IPS-18a (cell line): ENCODE measurements at regions not wholly inside any gene's neighbourhood (a gene's known extent, or its start where the extent isn't known, plus 50 kb on each side); places are given as distances from the start of the nearest gene placed in this dataset.

Experiments used
- H3K27ac ChIP-seq: one replicate; pipeline ENCODE4 v1.5.1; 2013; ENCODE audit warnings: low read length
- H3K27me3 ChIP-seq: one replicate; pipeline ENCODE4 v1.6.1; 2013; ENCODE audit warnings: mild to moderate bottlenecking, low read length; ENCODE audit not compliant: control insufficient read depth, insufficient read depth
- H3K36me3 ChIP-seq: one replicate; pipeline ENCODE4 v1.6.1; 2013; ENCODE audit warnings: low read depth, low read length; ENCODE audit not compliant: control insufficient read depth
- H3K4me1 ChIP-seq: one replicate; pipeline ENCODE4 v1.6.1; 2013; ENCODE audit warnings: low read depth, low read length; ENCODE audit not compliant: control insufficient read depth
- H3K4me3 ChIP-seq: one replicate; pipeline ENCODE4 v1.5.1; 2013; ENCODE audit warnings: low read length
- H3K9ac ChIP-seq: one replicate; pipeline ENCODE4 v1.6.1; 2013; ENCODE audit warnings: mild to moderate bottlenecking, low read length, moderate library complexity
- H3K9me3 ChIP-seq: one replicate; pipeline ENCODE4 v1.6.1; 2013; ENCODE audit warnings: low read depth, low read length; ENCODE audit not compliant: control insufficient read depth

DNA sequence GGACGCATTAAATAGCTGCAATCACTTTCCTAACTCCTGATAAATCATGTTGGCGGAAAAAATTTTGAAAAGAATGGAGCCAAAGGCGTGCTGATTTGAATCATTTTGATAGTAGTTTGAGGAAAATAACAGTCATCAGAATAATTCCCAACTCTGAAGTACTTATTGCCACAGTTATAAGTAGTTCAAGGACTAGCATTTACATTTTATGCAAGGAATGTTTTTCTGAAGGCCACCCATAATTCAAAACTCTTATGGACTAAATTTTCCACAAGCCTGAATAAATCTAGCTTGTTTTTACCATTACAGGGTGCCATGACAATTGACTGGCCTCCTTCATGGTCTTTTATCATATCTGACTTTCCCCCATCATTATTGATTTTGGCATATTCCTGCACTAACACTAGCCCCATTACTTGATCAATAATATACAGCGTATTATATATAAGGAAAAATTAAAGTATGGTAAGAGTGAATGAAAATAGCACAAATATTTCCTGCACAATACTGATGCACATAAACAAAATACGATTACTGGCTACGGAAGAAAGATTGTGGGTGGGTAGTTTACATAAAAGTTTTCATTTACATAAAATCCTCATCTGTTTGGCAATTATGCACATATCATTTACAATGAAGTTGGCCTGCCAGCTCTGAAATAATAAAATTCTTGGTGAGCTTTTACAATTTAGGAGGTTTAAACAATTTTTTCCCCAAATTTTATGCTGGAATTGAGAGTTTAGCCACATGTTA is 334.6 kb downstream of the ARL6IP6 start:
- no peaks in the 10 kb centered on the region for H3K27me3 ChIP-seq
- no peak overlapping the region for H3K27ac ChIP-seq
- H3K4me1 ChIP-seq, result no peaks in the 10 kb centered on the region
- H3K36me3 ChIP-seq, result no peaks in the 10 kb centered on the region
- no peaks in the 10 kb centered on the region for H3K9me3 ChIP-seq
- no peak overlapping the region for H3K9ac ChIP-seq
- no peak overlapping the region for H3K4me3 ChIP-seq

DNA sequence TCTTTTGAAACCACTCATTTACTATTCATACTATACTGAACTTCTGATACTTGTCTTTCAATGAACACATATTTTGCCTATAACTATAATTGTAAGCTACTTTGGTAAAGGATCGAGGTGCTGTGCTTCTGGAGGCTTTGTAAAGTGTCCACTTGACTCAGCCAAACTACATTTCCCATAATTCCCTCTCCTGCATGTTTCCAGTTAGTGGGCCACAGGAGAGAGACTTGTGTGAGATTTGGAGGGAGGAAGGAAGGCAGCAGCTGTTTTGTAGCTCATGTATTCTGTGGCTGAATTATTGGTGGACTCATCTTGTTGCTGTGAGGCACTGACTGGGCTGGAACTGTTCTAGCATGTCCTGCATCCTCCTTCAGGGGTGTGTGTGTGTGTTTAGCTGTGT is 328.8 kb downstream of the ARL6IP6 start:
- Histone ChIP-seq H3K36me3 (no peaks in the 10 kb centered on the region), H3K4me3 (no peak overlapping the region), H3K9ac (no peak overlapping the region), H3K4me1 (no peaks in the 10 kb centered on the region), H3K27ac (no peak overlapping the region), H3K27me3 (no peaks in the 10 kb centered on the region), H3K9me3 (no peaks in the 10 kb centered on the region)

DNA sequence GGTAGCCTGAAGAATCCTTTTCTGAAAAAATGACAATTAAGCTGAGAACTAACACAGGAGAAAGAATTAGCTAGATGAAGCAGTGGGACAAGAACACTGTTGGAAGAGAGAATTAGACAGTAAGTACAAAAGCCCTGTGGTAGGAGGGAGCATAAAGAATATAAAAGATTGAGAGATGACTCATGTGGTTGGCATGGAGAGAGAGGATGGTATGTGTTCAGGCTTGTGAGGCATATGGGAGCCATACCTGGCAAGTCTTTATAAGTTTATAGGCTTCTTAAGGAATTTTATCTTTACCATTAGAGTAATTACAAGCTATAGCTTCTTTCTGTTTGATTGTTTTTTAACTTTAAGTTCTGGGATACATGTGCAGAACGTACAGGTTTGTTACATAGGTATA is 325.0 kb downstream of the ARL6IP6 start:
- Histone ChIP-seq H3K9me3 (no peaks in the 10 kb centered on the region), H3K4me3 (no peak overlapping the region), H3K9ac (no peak overlapping the region), H3K36me3 (no peaks in the 10 kb centered on the region), H3K4me1 (no peaks in the 10 kb centered on the region), H3K27me3 (no peaks in the 10 kb centered on the region), H3K27ac (no peak overlapping the region)

DNA sequence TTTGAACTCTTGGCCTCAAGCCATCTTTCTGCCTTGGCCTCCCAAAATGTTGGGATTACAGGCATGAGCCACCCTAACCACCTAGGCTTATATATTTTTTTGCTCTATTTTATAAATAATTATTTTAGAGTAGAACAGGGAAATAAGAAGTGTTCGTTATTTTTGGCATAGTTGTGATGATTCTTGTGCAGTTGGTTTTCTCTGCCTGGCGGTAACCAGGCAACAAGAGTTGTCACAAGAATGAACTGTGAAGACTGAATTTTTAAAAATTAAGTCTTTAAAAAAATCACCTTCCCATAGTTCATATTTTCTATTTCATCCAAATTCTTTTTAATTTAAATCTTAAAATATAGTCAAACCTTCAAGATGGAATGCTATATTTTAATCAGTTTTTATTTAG is 310.2 kb downstream of the ARL6IP6 start:
- Histone ChIP-seq H3K36me3 (no peaks in the 10 kb centered on the region), H3K9me3 (no peaks in the 10 kb centered on the region), H3K27me3 (no peaks in the 10 kb centered on the region), H3K9ac (no peak overlapping the region), H3K4me3 (no peak overlapping the region), H3K4me1 (no peaks in the 10 kb centered on the region), H3K27ac (no peak overlapping the region)

DNA sequence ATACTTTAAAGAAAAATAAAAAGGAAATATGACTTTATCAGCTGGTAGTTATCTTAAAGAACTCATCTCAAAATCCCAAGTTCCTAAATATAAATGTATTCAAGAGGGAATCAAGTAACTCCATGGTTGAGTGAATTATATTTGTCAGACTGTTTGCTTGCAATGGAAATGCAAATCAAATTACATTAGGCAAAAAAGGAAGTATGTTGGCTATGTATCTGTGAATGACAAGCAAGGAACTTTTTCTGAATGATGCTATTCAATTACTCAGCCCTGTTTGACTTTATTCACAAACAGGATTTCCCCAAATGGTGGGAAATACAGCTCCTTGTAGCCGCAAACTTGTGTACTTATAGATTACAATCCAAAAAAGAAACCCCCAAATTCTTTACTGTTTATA is 309.1 kb downstream of the ARL6IP6 start:
- no peaks in the 10 kb centered on the region for H3K9me3 ChIP-seq
- H3K4me1 ChIP-seq, result no peaks in the 10 kb centered on the region
- no peaks in the 10 kb centered on the region for H3K36me3 ChIP-seq
- no peaks in the 10 kb centered on the region for H3K27me3 ChIP-seq
- H3K4me3 ChIP-seq, result no peak overlapping the region
- no peak overlapping the region for H3K9ac ChIP-seq
- H3K27ac ChIP-seq, result no peak overlapping the region

DNA sequence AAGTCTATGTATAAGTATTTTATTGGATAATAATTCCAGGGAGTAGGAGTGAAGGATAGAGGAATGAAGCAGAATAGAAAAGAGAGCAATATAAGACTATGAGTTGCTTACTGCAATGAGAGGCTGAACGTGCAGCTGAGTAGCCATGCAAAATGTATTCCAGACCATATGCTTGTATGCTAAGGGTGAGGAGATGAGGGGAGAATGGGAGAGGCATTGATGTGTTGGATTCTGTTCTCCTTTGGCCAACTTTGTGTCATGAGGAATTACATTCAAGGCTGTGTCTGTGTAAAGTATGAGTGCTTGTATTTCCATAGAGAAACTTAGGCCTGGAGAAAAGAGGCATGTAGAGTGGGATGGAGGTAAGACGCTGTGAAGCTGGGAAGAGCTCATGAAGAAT is 301.8 kb downstream of the ARL6IP6 start:
- Histone ChIP-seq H3K27ac (no peak overlapping the region), H3K27me3 (no peaks in the 10 kb centered on the region), H3K4me1 (no peaks in the 10 kb centered on the region), H3K9me3 (peaks cover 16% of the 10 kb centered on the region), H3K36me3 (no peaks in the 10 kb centered on the region), H3K9ac (no peak overlapping the region), H3K4me3 (no peak overlapping the region)

DNA sequence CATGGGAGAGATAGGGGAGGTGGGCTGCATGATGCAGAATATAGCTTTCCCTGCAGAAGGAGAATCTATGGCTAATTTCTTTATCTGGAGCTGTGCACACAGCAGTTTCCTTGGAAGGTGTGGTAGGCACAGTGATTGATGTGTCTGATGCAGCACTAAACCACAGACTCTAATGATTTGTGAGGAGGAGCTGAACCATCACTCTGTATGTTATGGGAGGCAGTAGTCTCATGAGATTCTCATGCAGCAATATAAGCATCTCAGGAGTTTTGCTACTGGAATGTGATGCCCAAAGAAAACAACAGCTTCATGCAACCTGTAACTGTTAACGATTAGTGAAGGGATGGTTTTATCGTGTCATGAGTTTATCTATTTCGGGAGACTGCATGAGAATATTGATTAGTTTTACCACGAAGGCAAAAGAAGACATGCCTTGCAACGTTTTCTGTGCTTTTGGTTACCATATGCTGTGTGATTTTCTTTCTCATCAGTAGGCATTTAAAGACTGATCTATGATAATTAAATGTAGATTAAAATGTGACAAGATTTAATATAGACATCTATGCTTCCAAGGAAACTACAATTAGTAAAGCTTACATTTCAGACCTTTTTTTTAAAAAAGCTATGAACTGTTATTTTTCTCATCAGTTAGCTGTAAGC is 286.8 kb downstream of the ARL6IP6 start:
- Histone ChIP-seq H3K9ac (no peak overlapping the region), H3K36me3 (no peaks in the 10 kb centered on the region), H3K4me3 (no peak overlapping the region), H3K27ac (no peak overlapping the region), H3K4me1 (no peaks in the 10 kb centered on the region), H3K9me3 (no peaks in the 10 kb centered on the region), H3K27me3 (no peaks in the 10 kb centered on the region)

DNA sequence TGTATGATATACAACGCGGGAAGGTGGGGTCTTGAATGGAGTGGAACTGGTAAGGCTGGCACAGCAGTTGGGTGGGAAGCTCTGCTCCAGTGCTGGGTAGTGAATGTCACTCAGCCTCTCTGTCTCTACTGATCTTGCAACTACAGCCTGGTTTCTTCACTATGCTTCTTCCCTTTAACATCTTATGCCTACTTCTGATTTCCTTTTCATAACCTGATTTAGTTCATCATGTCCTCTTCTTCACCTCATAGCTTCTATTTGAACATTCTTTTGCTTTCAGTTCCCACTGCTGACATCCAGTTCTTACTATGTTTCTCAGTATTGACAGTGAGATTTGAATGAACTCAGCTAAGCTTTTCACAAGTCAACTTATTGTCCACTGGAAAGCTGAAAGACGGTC is 286.2 kb downstream of the ARL6IP6 start:
- H3K4me1 ChIP-seq, result no peaks in the 10 kb centered on the region
- H3K9ac ChIP-seq, result no peak overlapping the region
- no peak overlapping the region for H3K27ac ChIP-seq
- no peak overlapping the region for H3K4me3 ChIP-seq
- H3K9me3 ChIP-seq, result no peaks in the 10 kb centered on the region
- H3K36me3 ChIP-seq, result no peaks in the 10 kb centered on the region
- no peaks in the 10 kb centered on the region for H3K27me3 ChIP-seq

DNA sequence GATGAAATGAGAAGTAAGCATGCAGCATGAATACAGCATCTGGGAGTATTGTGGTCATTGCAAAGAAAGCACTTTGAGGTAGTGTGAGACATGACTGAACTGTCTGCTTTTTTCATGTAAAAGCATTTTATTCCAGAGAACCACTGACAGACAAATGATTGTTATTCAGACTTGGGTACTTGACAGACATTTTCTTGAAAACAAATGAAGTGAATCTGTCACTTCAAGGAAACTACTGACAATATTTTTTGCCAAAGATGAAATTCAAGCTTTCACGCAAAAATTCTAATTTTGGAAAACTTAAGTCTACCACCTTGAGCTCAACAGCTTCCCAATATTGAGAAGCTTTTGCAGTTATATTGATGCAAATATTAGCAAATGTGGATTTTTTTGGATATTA is 255.7 kb downstream of the ARL6IP6 start:
- Histone ChIP-seq H3K4me1 (no peaks in the 10 kb centered on the region), H3K36me3 (no peaks in the 10 kb centered on the region), H3K4me3 (no peak overlapping the region), H3K9me3 (peaks cover 13% of the 10 kb centered on the region), H3K9ac (no peak overlapping the region), H3K27me3 (no peaks in the 10 kb centered on the region), H3K27ac (no peak overlapping the region)

DNA sequence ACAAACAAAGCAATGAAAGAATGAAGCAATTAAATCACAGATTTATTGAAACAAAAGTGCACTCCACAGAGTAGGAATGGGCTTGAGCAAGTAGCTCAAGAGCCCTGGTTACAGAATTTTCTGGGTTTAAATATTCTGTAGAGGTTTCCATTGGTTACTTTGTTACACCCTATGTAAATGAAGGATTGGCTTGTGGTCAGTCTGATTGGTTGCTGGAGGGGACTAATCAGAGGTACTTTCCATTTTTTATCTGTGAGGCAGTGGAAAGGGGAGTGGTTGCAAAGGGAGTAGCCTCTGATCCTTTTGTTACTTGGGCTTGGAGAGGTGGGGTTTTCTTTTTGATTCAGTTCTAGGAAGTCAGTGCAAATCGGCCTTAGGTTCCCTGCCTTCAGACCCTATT is 253.3 kb downstream of the ARL6IP6 start:
- Histone ChIP-seq H3K4me3 (no peak overlapping the region), H3K27me3 (no peaks in the 10 kb centered on the region), H3K27ac (no peak overlapping the region), H3K4me1 (no peaks in the 10 kb centered on the region), H3K9ac (no peak overlapping the region), H3K36me3 (no peaks in the 10 kb centered on the region), H3K9me3 (peaks cover 21% of the 10 kb centered on the region)

DNA sequence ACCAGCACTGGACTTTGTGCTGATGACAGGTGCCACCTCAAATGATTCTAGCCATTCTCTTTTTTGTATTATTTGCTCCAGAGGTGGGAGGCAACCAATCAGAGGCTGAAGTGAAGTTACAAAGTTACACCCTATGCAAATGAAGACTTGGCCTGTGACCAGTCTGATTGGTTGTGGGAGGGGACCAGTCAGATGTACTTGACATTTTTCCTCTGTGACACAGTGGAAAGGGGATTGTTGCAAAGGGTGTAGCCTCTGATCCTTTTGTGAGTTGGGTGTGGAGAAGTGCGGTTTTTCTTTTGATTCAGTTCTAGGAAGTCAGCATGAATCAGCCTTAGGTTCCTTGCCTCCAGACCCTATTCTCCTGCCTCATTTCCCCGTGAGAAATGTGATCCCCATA is 244.0 kb downstream of the ARL6IP6 start:
- H3K4me3 ChIP-seq, result no peak overlapping the region
- no peaks in the 10 kb centered on the region for H3K27me3 ChIP-seq
- H3K4me1 ChIP-seq, result no peaks in the 10 kb centered on the region
- H3K9me3 ChIP-seq, result no peaks in the 10 kb centered on the region
- no peak overlapping the region for H3K27ac ChIP-seq
- H3K36me3 ChIP-seq, result no peaks in the 10 kb centered on the region
- no peak overlapping the region for H3K9ac ChIP-seq

DNA sequence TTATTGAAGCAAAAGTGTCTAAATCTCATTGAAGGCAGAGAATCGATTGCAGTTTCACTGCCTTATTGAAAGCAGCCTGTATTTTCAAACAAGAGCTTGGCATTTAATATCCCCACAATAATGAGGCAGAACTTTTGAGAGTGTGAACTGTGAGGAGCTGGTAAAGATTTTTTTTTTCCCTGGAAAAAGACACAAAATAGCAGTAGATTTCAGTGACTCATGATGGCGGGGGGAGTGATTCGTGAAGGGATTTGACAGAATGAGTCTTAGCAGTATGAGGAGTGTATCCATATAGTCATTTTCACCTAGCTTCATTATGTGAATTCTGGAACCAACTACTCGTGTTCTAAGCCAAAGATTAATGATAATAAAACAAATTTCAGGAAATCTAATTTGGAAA is 242.9 kb downstream of the ARL6IP6 start:
- Histone ChIP-seq H3K9ac (no peak overlapping the region), H3K36me3 (no peaks in the 10 kb centered on the region), H3K9me3 (no peaks in the 10 kb centered on the region), H3K4me1 (no peaks in the 10 kb centered on the region), H3K27me3 (no peaks in the 10 kb centered on the region), H3K4me3 (no peak overlapping the region), H3K27ac (no peak overlapping the region)
